HEK293 (cell line): ENCODE measurements at regions not wholly inside any gene's neighbourhood (a gene's known extent, or its start where the extent isn't known, plus 50 kb on each side); places are given as distances from the start of the nearest gene placed in this dataset.
"Not testable (repeated sequence)": the region's sequence is repeated elsewhere in the genome, so short reads cannot be mapped to it uniquely, and the experiment has no call there.

ENCODE experiments used
- CTCF ChIA-PET: fragments of 350-600 bp; formaldehyde crosslinking; extraction: SDS; loops from one replicate; lab custom pipeline; 2021; ENCODE audit warnings: antibody characterized with exemption; lab: Yijun Ruan, JAX
- POLR2A ChIA-PET: fragments of 300-600 bp; formaldehyde crosslinking; extraction: SDS; loops from one replicate; lab custom pipeline; 2020; ENCODE audit warnings: antibody characterized with exemption, inconsistent platforms; lab: Yijun Ruan, JAX
- H3K27ac ChIP-seq: fragments of 200-500 bp; sonication (Bioruptor generic); 2 replicates; pipeline ENCODE4 v1.5.1; 2014; ENCODE audit warnings: low read depth, low read length, control low read depth, inconsistent platforms; ENCODE audit errors: extremely low read depth
- H3K36me3 ChIP-seq, 2 experiments: fragments of 200-500 bp in 1 of 2; sonication (Bioruptor generic) in 1 of 2; 1 replicate in 1 of 2; 2 replicates in 1 of 2; pipeline ENCODE4 v1.5.1; 2014 to 2017; ENCODE audit warnings: inconsistent platforms in 2 of 2, low read length in 2 of 2; ENCODE audit not compliant: control insufficient read depth in 2 of 2, insufficient read depth in 1 of 2
- H3K4me1 ChIP-seq: fragments of 200-500 bp; sonication (Bioruptor generic); 2 replicates; pipeline ENCODE4 v1.5.1; 2014; ENCODE audit warnings: mild to moderate bottlenecking, low read length, inconsistent platforms; ENCODE audit not compliant: control insufficient read depth, insufficient read depth
- H3K4me3 ChIP-seq: 2 replicates; pipeline ENCODE4 v1.5.1; 2011; ENCODE audit warnings: low read depth, mild to moderate bottlenecking, control low read depth, low read length, moderate library complexity
- H3K9me3 ChIP-seq: fragments of 200-500 bp; sonication (Bioruptor generic); 2 replicates; pipeline ENCODE4 v1.5.1; 2014; ENCODE audit warnings: low read depth, low read length, inconsistent platforms; ENCODE audit not compliant: control insufficient read depth, insufficient read depth
- BCL11A ChIP-seq: fragments of 450-650 bp; formaldehyde crosslinking; IDR thresholded peaks from 2 replicates; pipeline ENCODE4 v1.5.1; 2016; ENCODE audit warnings: low read depth, missing biosample characterization, missing genetic modification characterization
- KLF1 ChIP-seq: fragments of 450-650 bp; formaldehyde crosslinking; IDR thresholded peaks from 2 replicates; pipeline ENCODE4 v1.5.1; 2016; ENCODE audit warnings: missing biosample characterization, missing genetic modification characterization
- OSR2 ChIP-seq: fragments of 450-650 bp; formaldehyde crosslinking; IDR thresholded peaks from 2 replicates; pipeline ENCODE4 v1.5.1; 2016; ENCODE audit warnings: missing biosample characterization, missing genetic modification characterization
- PRDM4 ChIP-seq: fragments of 450-650 bp; formaldehyde crosslinking; IDR thresholded peaks from 2 replicates; pipeline ENCODE4 v1.5.1; 2017; ENCODE audit warnings: missing biosample characterization, missing genetic modification characterization
- REST ChIP-seq: fragments of 450-650 bp; formaldehyde crosslinking; IDR thresholded peaks from 2 replicates; pipeline ENCODE4 v1.5.1; 2016; ENCODE audit warnings: missing biosample characterization, missing genetic modification characterization
- SETDB1 ChIP-seq: IDR thresholded peaks from one replicate; pipeline ENCODE4 v1.6.1; 2017; ENCODE audit warnings: mild to moderate bottlenecking, low read length, moderate library complexity, mixed read lengths; ENCODE audit not compliant: insufficient read length
- SP3 ChIP-seq: fragments of 450-650 bp; formaldehyde crosslinking; IDR thresholded peaks from 2 replicates; pipeline ENCODE4 v1.5.1; 2016; ENCODE audit warnings: missing biosample characterization, missing genetic modification characterization
- ZBTB7A ChIP-seq: fragments of 450-650 bp; formaldehyde crosslinking; IDR thresholded peaks from 2 replicates; pipeline ENCODE4 v1.5.1; 2016; ENCODE audit warnings: low read depth, missing biosample characterization, missing genetic modification characterization
- ZIC2 ChIP-seq: fragments of 450-650 bp; formaldehyde crosslinking; IDR thresholded peaks from 2 replicates; pipeline ENCODE4 v1.5.1; 2016; ENCODE audit warnings: missing biosample characterization, missing genetic modification characterization
- ZNF155 ChIP-seq: fragments of 450-650 bp; formaldehyde crosslinking; IDR thresholded peaks from 2 replicates; pipeline ENCODE4 v1.5.1; 2016; ENCODE audit warnings: missing biosample characterization, missing genetic modification characterization
- ZNF19 ChIP-seq: fragments of 450-650 bp; formaldehyde crosslinking; IDR thresholded peaks from 2 replicates; pipeline ENCODE4; 2016; ENCODE audit warnings: missing biosample characterization, missing genetic modification characterization, low read depth
- ZNF211 ChIP-seq: fragments of 450-650 bp; formaldehyde crosslinking; IDR thresholded peaks from 2 replicates; pipeline ENCODE4 v1.5.1; 2016; ENCODE audit warnings: low read depth, missing biosample characterization, missing genetic modification characterization
- ZNF239 ChIP-seq: fragments of 450-650 bp; formaldehyde crosslinking; IDR thresholded peaks from 2 replicates; pipeline ENCODE4 v1.5.1; 2016; ENCODE audit warnings: missing biosample characterization, missing genetic modification characterization
- ZNF280D ChIP-seq: fragments of 450-650 bp; formaldehyde crosslinking; IDR thresholded peaks from 2 replicates; pipeline ENCODE4 v1.5.1; 2016; ENCODE audit warnings: missing biosample characterization, missing genetic modification characterization
- ZNF366 ChIP-seq: fragments of 450-650 bp; formaldehyde crosslinking; conservative IDR thresholded peaks from 2 replicates; pipeline ENCODE4 v1.5.1; 2016; ENCODE audit warnings: missing biosample characterization, missing genetic modification characterization
- ZNF404 ChIP-seq: fragments of 450-650 bp; formaldehyde crosslinking; IDR thresholded peaks from 2 replicates; pipeline ENCODE4 v1.5.1; 2017; ENCODE audit warnings: missing biosample characterization, missing genetic modification characterization
- ZNF585B ChIP-seq: fragments of 450-650 bp; formaldehyde crosslinking; IDR thresholded peaks from 2 replicates; pipeline ENCODE4 v1.5.1; 2016; ENCODE audit warnings: missing biosample characterization, missing genetic modification characterization
- ZNF664 ChIP-seq: fragments of 450-650 bp; formaldehyde crosslinking; IDR thresholded peaks from 2 replicates; pipeline ENCODE4 v1.5.1; 2016; ENCODE audit warnings: missing biosample characterization, missing genetic modification characterization
- ZNF777 ChIP-seq: fragments of 450-650 bp; formaldehyde crosslinking; IDR thresholded peaks from 2 replicates; pipeline ENCODE4 v1.5.1; 2017; ENCODE audit warnings: missing biosample characterization, missing genetic modification characterization, borderline replicate concordance

GRCh38 chr5:40346901-40347300 lies 332.8 kb upstream of the PTGER4 start (continued):
- TF ChIP-seq ZNF280D (tag by site-specific recombination) = no peak

- H3K9me3 ChIP-seq, POLR2A ChIA-PET, H3K4me1 ChIP-seq, H3K27ac ChIP-seq, CTCF ChIA-PET, H3K4me3 ChIP-seq, H3K36me3 ChIP-seq: not testable (repeated sequence)
These were observed 341.3 kb upstream of the PTGER4 start for GRCh38 chr5:40338434-40338833.

GRCh38 chr5:40334242-40334635 lies 345.5 kb upstream of the PTGER4 start:
- ChIA-PET CTCF (interaction anchor here (0.5 to 0.8 kb wide), 4 partner anchors 18 to 265 kb away, joined by 3 to 4 read pairs (median 4); no protein-coding TSS in a partner anchor), POLR2A (no interaction called here)
- Histone ChIP-seq H3K27ac (no peak overlapping the region), H3K4me3 (no peak overlapping the region), H3K9me3 (no peaks in the 10 kb centered on the region), H3K36me3 (no peaks in the 10 kb centered on the region; a peak in 1 of 3 replicates), H3K4me1 (no peaks in the 10 kb centered on the region)
- no peak for TF ChIP-seq ZNF404 (tag by site-specific recombination)
- TF ChIP-seq ZNF239 = no peak
- TF ChIP-seq BCL11A (tag by site-specific recombination) = no peak
- TF ChIP-seq ZIC2 (tag by site-specific recombination) = no peak
- no peak for TF ChIP-seq OSR2 (tag by site-specific recombination)
- no peak for TF ChIP-seq SETDB1
- no peak for TF ChIP-seq REST
- no peak for TF ChIP-seq ZNF664 (tag by site-specific recombination)
- no peak for TF ChIP-seq PRDM4 (tag by site-specific recombination)
- TF ChIP-seq ZNF777 (tag by site-specific recombination) = no peak
- no peak for TF ChIP-seq ZNF366 (tag by site-specific recombination)
- TF ChIP-seq ZNF19 = no peak
- no peak for TF ChIP-seq ZNF155
- no peak for TF ChIP-seq ZNF585B
- TF ChIP-seq KLF1 = no peak
- no peak for TF ChIP-seq SP3 (tag by site-specific recombination)
- no peak for TF ChIP-seq ZNF211 (tag by site-specific recombination)
- TF ChIP-seq ZBTB7A (tag by site-specific recombination) = no peak
